ENCODE measurements at regions not wholly inside any gene's neighbourhood (a gene's known extent, or its start where the extent isn't known, plus 50 kb on each side); places are given as distances from the start of the nearest gene placed in this dataset.

DNA sequence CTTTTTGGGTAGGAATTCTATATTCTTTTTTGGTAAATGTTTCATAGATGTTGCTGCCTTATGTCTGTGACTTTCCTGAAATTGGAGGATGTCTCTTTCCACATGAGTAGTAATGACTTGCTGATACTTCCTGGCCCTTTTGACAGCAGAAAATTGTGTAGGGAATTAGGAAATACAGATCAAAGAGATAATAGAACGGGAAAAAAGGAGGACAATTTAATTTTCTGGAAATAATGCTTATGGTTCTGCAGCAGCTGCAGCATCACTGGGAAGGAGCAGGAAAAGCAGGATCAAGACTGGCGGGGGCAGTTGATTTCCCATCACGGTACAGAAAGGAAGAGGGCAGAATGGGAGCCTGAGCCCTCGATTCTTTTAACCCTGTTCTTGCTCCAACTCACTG is 68.8 kb upstream of the PZP start:
- Mint-ChIP-seq H3K36me3 (ENCODE audit: low read depth) (no peaks in the 10 kb centered on the region), H3K9me3 (no peaks in the 10 kb centered on the region), H3K27me3 (ENCODE audit: low read depth) (no peaks in the 10 kb centered on the region), H3K4me1 (no peaks in the 10 kb centered on the region), H3K27ac (no peak overlapping the region), H3K4me3 (no peak overlapping the region)
- TF ChIP-seq CTCF (IDR thresholded peaks at IDR 0.05; ENCODE audit: unreplicated experiment in 3 of 3): no peak

DNA sequence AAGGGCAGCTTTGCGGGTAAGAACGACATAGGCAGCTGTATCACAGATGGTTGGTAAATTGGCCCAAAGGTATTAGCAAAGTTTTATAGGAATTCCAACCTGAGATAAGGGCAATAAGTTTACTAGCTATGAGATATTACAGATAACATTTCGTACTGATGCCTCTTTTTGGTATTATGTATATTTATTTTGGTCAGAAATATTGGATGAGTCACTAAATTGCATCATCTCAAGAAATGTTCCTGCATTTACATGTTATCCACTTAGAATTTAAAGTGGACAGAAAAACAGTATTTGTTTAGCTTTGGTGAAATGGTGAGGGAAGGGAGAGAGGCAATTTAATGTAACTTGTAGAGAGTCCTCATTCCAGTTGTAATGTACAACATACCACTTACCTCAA is 65.1 kb upstream of the PZP start:
- H3K9me3 Mint-ChIP-seq: no peaks in the 10 kb centered on the region
- H3K36me3 Mint-ChIP-seq (ENCODE audit: low read depth): no peaks in the 10 kb centered on the region
- H3K27me3 Mint-ChIP-seq (ENCODE audit: low read depth): no peaks in the 10 kb centered on the region
- H3K27ac Mint-ChIP-seq: no peak overlapping the region
- H3K4me1 Mint-ChIP-seq: no peaks in the 10 kb centered on the region
- TF ChIP-seq CTCF (IDR thresholded peaks at IDR 0.05; ENCODE audit: unreplicated experiment in 3 of 3): no peak
- H3K4me3 Mint-ChIP-seq: no peak overlapping the region

DNA sequence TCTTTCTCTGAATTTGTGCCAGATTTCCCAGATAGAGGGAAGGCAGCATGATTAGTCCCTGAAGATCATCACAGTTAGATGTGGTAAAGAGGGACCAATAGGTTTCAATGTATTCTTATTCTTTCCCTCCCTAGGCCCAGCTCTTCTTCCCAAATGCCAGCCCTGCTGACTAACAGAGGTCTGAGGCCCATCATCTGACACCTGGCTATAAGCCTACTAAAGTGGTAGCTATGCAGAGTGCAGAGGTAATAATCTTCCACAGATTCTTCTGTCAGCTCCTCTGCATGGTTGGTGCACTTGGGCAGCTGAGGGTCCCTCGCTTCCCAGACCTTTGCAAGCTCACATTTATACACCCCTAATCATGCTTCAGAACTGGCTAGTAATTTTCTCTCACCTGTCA is 63.7 kb upstream of the PZP start:
- H3K27ac Mint-ChIP-seq: no peak overlapping the region
- no peaks in the 10 kb centered on the region for H3K27me3 Mint-ChIP-seq (ENCODE audit: low read depth)
- TF ChIP-seq CTCF (IDR thresholded peaks at IDR 0.05; ENCODE audit: unreplicated experiment in 3 of 3): no peak
- no peaks in the 10 kb centered on the region for H3K4me1 Mint-ChIP-seq
- H3K9me3 Mint-ChIP-seq: no peaks in the 10 kb centered on the region
- H3K36me3 Mint-ChIP-seq (ENCODE audit: low read depth): no peaks in the 10 kb centered on the region
- H3K4me3 Mint-ChIP-seq: no peak overlapping the region

DNA sequence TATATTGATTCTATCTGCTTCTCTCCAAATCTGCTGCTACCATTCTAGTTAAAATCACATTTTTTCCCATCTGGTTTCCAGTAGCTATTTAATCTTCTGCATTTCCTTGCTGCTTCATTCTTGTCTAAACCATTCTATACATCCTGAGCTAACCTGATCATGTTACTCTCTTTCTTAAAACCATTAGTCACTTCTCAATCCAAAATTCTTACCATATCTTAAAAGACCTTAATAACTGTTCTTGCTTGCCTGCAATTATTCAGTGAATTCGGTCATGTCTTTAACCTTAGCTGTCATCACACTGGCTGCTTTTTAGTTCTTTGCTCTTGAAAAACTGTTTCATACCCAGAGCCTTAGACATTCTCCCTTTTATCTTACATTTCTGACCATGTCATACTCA is 56.4 kb upstream of the PZP start:
- H3K36me3 Mint-ChIP-seq (ENCODE audit: low read depth): no peaks in the 10 kb centered on the region
- no peak overlapping the region for H3K4me3 Mint-ChIP-seq
- TF ChIP-seq CTCF (IDR thresholded peaks at IDR 0.05; ENCODE audit: unreplicated experiment in 3 of 3): no peak
- H3K4me1 Mint-ChIP-seq: no peaks in the 10 kb centered on the region
- H3K27me3 Mint-ChIP-seq (ENCODE audit: low read depth): no peaks in the 10 kb centered on the region
- no peak overlapping the region for H3K27ac Mint-ChIP-seq
- H3K9me3 Mint-ChIP-seq: no peaks in the 10 kb centered on the region

GRCh38 chr12:9260931-9261330 is 52.7 kb upstream of the PZP start:
- Mint-ChIP-seq H3K27ac (no peak overlapping the region), H3K4me3 (no peak overlapping the region), H3K36me3 (ENCODE audit: low read depth) (no peaks in the 10 kb centered on the region), H3K9me3 (no peaks in the 10 kb centered on the region), H3K4me1 (no peaks in the 10 kb centered on the region), H3K27me3 (ENCODE audit: low read depth) (no peaks in the 10 kb centered on the region)
- no peak for TF ChIP-seq CTCF (IDR thresholded peaks at IDR 0.05; ENCODE audit: unreplicated experiment in 3 of 3)

DNA sequence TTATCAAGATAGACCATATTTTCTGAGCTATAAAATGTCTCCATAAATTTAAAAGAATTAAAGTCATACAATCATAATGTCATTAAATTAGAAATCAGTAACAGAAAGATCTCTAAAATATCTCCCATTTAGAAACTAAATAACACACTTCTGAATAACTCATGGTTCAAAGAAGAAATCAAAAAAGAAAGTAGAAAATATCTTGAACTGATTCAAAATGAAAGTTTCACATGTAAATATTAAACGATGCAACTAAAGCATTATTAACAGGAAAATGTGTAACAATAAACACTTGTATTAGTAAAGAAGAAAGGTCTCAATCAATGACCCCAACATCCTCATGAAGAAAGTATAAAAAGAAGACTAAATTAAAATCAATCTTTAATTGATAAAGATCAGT is 50.5 kb upstream of the PZP start:
- Mint-ChIP-seq H3K9me3 (no peaks in the 10 kb centered on the region), H3K27ac (no peak overlapping the region)

More for the DNA sequence above, 50.5 kb upstream of the PZP start:
- Mint-ChIP-seq H3K27me3 (ENCODE audit: low read depth) (no peaks in the 10 kb centered on the region), H3K4me3 (no peak overlapping the region), H3K36me3 (ENCODE audit: low read depth) (no peaks in the 10 kb centered on the region), H3K4me1 (no peaks in the 10 kb centered on the region)
- TF ChIP-seq CTCF (IDR thresholded peaks at IDR 0.05; ENCODE audit: unreplicated experiment in 3 of 3): no peak
